GM18502 (cell line): ENCODE measurements at regions not wholly inside any gene's neighbourhood (a gene's known extent, or its start where the extent isn't known, plus 50 kb on each side); places are given as distances from the start of the nearest gene placed in this dataset.
"Not testable (repeated sequence)": the region's sequence is repeated elsewhere in the genome, so short reads cannot be mapped to it uniquely, and the experiment has no call there.

Source experiments
- ATAC-seq: cut with Tn5 transposase; IDR thresholded peaks from one replicate; pipeline ENCODE4 v1.9.1; 2021; ENCODE audit warnings: mild to moderate bottlenecking; ENCODE audit not compliant: unreplicated experiment, poor library complexity

GRCh38 chr17:53640808-53641207, 181.9 kb upstream of the KIF2B start:
- no peak for ATAC-seq

DNA sequence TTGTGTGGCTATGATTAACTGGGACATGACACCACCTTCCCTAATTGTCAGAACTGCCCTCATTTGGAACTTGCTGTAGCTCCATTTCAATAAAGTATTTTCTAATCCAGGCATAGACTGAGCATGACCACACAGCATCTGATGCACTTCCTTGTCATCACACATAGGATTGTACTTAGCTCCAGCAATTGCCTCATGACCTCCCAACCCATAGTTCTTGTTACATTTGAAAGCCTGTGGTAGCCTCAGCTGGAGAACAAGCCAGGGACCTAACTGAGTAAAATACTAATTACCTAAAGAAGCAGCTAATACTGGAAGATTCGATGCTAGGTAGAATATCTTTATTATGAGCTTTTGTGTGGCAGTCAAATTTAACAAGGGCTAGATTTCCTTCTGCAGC, 187.3 kb upstream of the KIF2B start:
- no peak for ATAC-seq

DNA sequence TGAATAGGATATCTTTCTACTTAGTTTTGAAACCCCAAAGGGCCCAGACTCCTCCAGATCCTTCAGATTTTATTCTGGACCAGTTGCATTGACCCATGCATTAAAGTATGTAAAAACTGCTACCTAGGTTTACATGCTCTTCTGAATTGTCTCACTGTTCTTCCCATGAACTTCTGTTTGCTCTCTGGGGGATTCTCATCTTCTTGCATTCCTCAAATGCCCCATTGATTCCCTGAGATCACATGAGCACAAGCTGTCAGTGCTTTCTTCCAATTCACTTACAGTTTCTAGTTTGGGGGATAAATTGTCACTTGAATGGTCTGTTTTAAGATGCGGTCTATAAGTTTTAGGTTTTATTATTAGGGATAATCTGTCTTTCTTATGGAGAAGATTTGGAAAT, 188.9 kb upstream of the KIF2B start:
- no peak for ATAC-seq

- no peak for ATAC-seq
Observed at GRCh38 chr17:53631486-53631885, 191.2 kb upstream of the KIF2B start.

GRCh38 chr17:53630638-53631037, 192.1 kb upstream of the KIF2B start:
- ATAC-seq = no peak

DNA sequence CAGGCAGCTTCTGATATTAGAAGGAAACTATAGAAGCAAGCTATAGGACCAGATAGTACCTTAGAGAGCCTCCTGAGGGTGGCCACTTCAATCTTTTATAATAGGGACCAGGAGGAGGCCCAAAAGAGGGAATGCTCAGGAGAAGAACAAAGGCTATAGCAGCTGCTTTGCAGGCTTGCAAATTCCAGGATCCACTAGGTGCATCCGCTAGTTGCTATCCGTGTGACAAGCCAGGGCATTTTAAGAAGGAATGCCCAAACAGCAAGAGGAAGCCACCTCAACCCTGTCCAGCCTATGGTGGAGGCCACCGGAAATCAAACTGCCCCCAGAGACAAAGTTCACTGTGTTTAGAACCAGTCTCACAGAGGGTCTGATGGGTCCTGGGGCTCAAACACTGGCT, 192.6 kb upstream of the KIF2B start:
- ATAC-seq = no peak

DNA sequence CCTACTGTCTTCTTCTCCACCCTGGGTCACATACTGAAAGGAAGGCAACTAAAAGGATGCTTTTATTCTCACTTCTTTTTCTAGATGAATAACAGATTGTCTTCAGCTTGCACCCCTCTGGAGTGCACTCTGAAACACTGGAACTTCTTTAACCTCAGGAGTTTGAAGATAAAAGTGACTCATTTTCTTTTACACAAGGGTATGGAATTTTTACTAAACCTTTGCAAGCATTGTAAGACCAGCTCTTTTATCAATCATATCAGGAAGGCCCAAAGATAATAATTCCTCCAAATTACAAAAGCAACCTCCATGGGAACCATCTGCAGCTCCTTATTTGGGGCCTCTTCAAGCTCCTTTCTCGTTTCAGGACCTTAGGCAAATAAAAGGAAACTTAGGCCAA, 193.5 kb upstream of the KIF2B start:
- ATAC-seq = no peak

DNA sequence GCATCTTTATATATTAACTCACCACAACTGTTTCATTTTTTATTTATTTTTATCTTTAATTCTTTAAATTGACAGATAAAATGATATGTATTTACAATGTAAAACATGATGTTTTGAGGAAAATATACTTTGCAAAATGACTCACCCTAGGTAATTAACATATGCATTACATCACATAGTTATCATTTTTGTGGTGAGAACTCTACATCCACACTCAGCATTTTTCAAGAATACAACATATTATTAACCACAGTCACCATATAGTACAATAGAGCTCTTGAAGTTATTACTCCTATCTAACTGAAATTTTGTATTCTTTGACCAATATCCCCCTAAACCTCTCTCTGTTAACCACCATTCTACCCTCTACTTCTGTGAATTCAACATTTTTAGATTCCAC, 194.7 kb upstream of the KIF2B start:
- no peak for ATAC-seq

- ATAC-seq = no peak
Observed at GRCh38 chr17:53627511-53627910, 195.2 kb upstream of the KIF2B start.

- no peak for ATAC-seq
Observed at GRCh38 chr17:53626286-53626685, 196.4 kb upstream of the KIF2B start.

DNA sequence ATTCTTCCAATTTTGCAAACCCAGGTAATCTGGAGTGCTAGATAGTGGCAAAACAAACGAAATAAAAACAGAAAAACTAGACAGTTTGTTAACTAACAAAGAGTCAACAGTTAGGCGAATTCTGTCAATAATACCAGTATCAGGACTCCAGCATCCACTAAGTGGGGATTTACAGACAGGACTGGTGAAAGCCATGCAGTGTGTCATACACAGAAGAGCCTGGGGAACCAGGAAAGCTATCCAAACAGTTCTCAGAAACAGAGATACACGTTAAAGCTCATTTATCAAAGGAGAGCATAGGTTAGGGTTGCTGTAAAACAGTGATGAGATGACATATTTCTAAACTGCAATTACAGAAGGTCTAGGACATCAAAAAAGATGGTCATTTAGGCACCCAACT, 203.7 kb upstream of the KIF2B start:
- ATAC-seq = no peak

DNA sequence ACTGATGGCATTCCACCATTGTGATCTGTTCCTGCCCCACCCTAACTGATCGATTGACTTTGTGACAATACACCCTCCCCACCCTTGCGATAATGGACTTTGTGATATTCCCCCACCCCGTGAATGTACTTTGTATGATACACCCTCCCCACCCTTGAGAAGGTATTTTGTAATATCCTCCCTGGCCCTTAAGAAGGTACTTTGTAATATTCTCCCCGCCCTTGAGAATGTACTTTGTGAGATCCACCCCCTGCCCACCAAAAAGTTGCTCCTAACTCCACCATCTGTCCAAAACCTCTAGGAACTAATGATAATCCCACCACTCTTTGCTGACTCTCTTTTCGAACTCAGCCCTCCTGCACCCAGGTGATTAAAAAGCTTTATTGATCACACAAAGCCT, 214.5 kb upstream of the KIF2B start:
- not testable (repeated sequence) for ATAC-seq

DNA sequence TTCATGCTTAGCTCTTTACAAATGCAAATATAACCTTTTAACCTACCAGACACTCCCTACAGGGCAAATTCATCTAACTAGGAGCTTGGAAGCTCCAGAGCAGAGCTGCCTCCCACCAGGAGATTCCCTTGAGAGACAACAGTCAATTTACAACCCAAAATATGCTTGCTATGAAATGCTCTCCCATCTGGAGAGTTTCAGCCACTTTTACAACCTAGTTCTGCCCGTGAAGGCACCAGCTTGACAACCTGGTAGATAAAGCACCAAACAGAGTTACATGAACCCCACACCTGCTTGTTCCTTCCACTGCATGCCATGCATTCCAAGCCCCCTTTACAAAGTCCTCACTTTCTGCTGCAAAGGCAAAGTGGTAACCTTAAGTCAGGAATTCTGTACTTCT, 215.3 kb upstream of the KIF2B start:
- ATAC-seq = no peak

DNA sequence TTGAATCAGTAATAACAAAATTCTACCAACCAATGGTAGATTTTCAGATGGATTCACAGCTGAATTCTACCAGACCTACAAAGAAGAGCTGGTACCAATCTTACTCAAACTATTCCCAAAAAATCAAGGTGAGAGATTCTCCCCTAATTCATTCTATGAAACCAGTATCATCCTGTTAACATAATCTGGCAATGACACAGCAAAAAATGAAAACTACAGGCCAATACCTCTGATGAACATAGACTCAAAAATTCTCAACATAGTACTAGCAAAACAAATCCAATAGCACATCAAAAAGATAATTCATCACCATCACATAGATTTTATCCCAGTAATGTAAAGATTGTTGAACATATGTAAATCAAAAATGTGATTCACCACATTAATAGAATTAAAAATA, 234.4 kb upstream of the KIF2B start:
- no peak for ATAC-seq

GRCh38 chr17:53574038-53574437, 248.7 kb upstream of the KIF2B start:
- no peak for ATAC-seq

- ATAC-seq = no peak
Observed at GRCh38 chr17:53571342-53571741, 251.4 kb upstream of the KIF2B start.

GRCh38 chr17:53570731-53571130, 252.0 kb upstream of the KIF2B start:
- ATAC-seq = no peak

DNA sequence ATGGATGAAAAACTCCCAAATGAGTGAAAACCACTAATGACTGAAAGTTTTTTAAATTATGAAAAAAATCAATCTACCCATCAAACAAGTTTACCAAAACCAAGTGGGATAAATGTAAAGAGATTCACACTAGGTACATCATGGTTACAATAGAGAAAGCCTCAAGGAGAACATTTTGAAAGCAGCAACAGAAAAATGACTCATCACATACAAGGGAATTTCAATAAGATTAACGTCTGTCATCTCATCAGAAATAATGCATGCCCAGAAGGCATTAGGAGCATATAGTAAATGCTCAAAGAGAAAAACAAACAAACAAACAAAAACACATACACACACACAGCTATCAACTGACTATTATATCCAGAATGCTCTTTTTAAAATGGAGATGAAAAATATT, 261.8 kb upstream of the KIF2B start:
- no peak for ATAC-seq

DNA sequence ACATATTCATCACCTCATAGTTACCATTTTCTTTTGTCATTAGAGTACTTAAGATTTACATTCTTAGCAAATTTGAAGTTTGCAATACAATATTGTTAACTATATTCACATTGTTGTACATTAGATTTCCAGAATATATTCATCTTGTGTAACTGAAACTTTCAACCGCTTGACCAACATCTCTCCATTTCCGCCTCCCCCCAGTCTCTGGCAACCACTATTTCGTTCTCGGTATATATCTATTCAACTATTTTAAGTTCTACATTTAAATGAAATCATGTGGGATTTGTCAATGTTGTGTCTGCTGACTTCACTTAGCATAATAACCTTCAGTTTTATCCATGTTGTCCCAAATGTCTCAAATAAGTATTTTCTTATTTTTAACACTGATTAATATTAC, 274.5 kb upstream of the KIF2B start:
- no peak for ATAC-seq

DNA sequence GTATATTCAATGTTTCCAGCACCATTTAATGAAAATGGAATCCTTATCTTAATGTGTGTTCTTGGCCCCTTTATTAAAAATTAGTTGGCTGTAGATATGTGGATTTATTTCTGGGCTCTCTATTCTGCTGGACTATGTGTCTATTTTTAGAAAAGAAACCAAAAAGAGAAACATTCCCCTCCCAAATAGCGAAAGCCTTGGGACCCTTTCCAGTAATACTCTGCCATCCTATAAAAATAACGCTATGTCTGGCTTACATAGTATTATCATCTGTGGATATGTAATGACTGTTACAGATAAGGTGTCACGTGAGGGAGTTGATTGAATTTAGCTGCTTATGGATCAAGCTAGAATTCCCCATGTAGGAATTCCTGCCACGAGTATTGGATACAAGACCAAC, 279.3 kb upstream of the KIF2B start:
- no peak for ATAC-seq

- ATAC-seq = no peak
Observed at GRCh38 chr17:53538129-53538617, 284.6 kb upstream of the KIF2B start.

DNA sequence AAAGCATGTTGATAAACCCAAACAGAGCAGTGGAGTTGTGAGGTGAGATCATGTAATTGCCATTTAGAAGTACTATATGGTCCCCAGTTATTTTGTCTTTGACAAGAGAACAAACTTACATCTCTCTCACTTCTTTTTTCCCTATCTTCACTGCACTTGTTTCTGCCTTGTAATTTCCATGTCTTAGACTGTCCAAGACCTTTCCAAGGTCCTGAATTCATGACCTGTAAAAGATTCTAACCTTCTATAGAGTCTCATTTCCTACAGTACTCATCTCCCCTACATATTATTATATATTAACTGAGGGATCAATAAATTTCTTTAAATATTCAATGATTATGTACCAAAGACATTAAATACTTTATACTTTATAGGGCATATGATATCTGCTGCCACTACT, 295.3 kb upstream of the KIF2B start:
- no peak for ATAC-seq

DNA sequence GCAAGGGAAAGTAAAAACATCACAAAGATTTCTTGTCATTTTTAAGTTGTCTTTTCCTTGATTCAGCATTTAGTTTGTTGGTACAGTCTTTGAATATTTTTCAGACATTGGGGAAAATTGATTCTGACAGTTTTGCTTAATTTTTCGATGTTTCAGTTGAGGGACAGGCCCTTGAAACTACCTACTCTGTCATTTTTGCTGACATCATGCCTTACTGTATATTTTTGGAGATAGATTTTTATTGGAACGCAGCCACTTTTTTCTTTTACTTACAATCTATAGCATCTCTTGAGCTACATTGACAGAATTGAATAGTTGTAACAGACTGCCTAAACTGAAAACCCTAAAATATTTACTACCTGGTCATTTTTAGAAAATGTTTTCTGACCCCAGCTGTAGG, 297.1 kb upstream of the KIF2B start:
- no peak for ATAC-seq
